OCI-LY7 (cell line): ENCODE measurements at regions not wholly inside any gene's neighbourhood (a gene's known extent, or its start where the extent isn't known, plus 50 kb on each side); places are given as distances from the start of the nearest gene placed in this dataset.

ENCODE experiments used
- BruUV-seq: library from RNA; stranded (reverse); fragments of 400-500 nt; replicated peaks from 2 replicates; lab custom pipeline; 2021; lab: Mats Ljungman, UMichigan
- CTCF ChIA-PET: fragments of 300-600 bp; sonication (Branson Sonifier 250); formaldehyde crosslinking; loops from one replicate; lab custom pipeline; 2022; ENCODE audit warnings: antibody characterized with exemption; ENCODE audit not compliant: unreplicated experiment; lab: Charles Lee
- POLR2A ChIA-PET: fragments of 300-600 bp; sonication (Branson Sonifier 250); formaldehyde crosslinking; loops from one replicate; lab custom pipeline; 2022; ENCODE audit warnings: antibody characterized with exemption; lab: Charles Lee
- DNase-seq: peaks from one replicate; pipeline ENCODE4 v3.0.0-alpha.2; 2015; ENCODE audit warnings: low spot score
- H2AFZ ChIP-seq: fragments of 200-600 bp; sonication (generic), shearing (Covaris generic); 2 replicates; pipeline ENCODE4 v1.6.1; 2014; ENCODE audit warnings: mild to moderate bottlenecking, antibody characterized with exemption, low read length, moderate library complexity
- H3K27ac ChIP-seq: fragments of 200-600 bp; sonication (generic); 2 replicates; pipeline ENCODE4 v1.5.1; 2014; ENCODE audit warnings: mixed run types, low read depth, mild to moderate bottlenecking, moderate library complexity, low read length, inconsistent platforms; ENCODE audit not compliant: poor library complexity, severe bottlenecking
- H3K36me3 ChIP-seq: fragments of 200-600 bp; sonication (generic); 2 replicates; pipeline ENCODE4 v1.6.1; 2014; ENCODE audit warnings: mild to moderate bottlenecking, antibody characterized with exemption, low read length, moderate library complexity, mixed read lengths; ENCODE audit not compliant: insufficient read depth
- H3K4me1 ChIP-seq: fragments of 200-600 bp; sonication (generic); 2 replicates; pipeline ENCODE4 v1.5.1; 2014; ENCODE audit warnings: mild to moderate bottlenecking, low read length; ENCODE audit not compliant: insufficient read depth, poor library complexity, severe bottlenecking
- H3K4me2 ChIP-seq: fragments of 200-600 bp; sonication (generic); 2 replicates; pipeline ENCODE4 v1.6.1; 2014; ENCODE audit warnings: mild to moderate bottlenecking, low read length
- H3K4me3 ChIP-seq: fragments of 200-600 bp; sonication (generic); 2 replicates; pipeline ENCODE4 v1.5.1; 2014; ENCODE audit warnings: mild to moderate bottlenecking, low read depth, low read length; ENCODE audit not compliant: poor library complexity, severe bottlenecking
- H3K79me2 ChIP-seq: fragments of 200-600 bp; sonication (generic); 2 replicates; pipeline ENCODE4 v1.6.1; 2016; ENCODE audit warnings: low read depth, mild to moderate bottlenecking, low read length, moderate library complexity, mixed read lengths; ENCODE audit not compliant: insufficient read depth
- H3K9me2 ChIP-seq: fragments of 200-600 bp; sonication (generic); 2 replicates; pipeline ENCODE4 v1.6.1; 2016; ENCODE audit warnings: mild to moderate bottlenecking, low read length, mixed read lengths; ENCODE audit not compliant: insufficient read depth
- H3K9me3 ChIP-seq: fragments of 200-600 bp; sonication (generic); 2 replicates; pipeline ENCODE4 v1.6.1; 2014; ENCODE audit warnings: mild to moderate bottlenecking, mixed run types, low read length, mixed read lengths
- H4K20me1 ChIP-seq: fragments of 200-600 bp; sonication (generic); 2 replicates; pipeline ENCODE4 v1.6.1; 2014; ENCODE audit warnings: mild to moderate bottlenecking, antibody characterized with exemption, low read length, moderate library complexity, mixed read lengths; ENCODE audit not compliant: insufficient read depth
- EZH2phosphoT487 ChIP-seq: fragments of 200-600 bp; sonication (generic); IDR thresholded peaks from 2 replicates; pipeline ENCODE4 v1.6.1; 2018; ENCODE audit warnings: low read depth, borderline replicate concordance, mild to moderate bottlenecking, mixed run types, antibody characterized with exemption, low read length, moderate library complexity, mixed read lengths
- intact Hi-C: fragments of 100-400 bp; cut with micrococcal nuclease; formaldehyde crosslinking; loops from one replicate; pipeline ENCODE4 v1.10.0; 2022; ENCODE audit not compliant: unreplicated experiment
- TF ChIP-seq, protein P1 (sequence below): fragments of 200-600 bp; sonication (generic); conservative IDR thresholded peaks from 2 replicates; pipeline ENCODE4 v1.5.1; 2014; ENCODE audit warnings: mild to moderate bottlenecking, antibody characterized with exemption, low read length, moderate library complexity, mixed read lengths

DNA sequence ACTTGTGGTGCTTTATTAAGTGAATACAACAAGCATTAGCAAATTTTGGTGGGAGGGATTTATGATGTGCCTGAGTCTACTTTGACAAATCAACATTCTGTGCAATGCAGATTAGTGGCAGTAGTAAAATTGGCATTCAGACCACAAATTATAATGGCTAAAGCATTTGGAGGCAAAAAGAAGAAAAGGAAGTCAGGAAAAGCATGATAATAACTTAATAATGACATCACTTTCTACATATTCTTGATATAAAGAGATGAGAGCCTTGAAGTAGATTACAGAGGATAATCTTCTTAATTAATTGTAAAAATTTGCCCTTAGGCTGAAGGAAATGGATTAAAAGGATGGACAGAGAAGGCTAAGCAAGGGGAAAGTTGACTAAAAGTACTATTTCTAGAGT is 126.0 kb downstream of the SLC6A15 start:
- ChIA-PET CTCF (no interaction called here), POLR2A (no interaction called here)
- no peaks in the 10 kb centered on the region for H3K36me3 ChIP-seq
- no peaks in the 10 kb centered on the region for H3K9me3 ChIP-seq
- H3K4me2 ChIP-seq, result no peak overlapping the region
- H3K27ac ChIP-seq, result no peak overlapping the region
- TF ChIP-seq EZH2phosphoT487, result no peak
- TF ChIP-seq, protein P1, sequence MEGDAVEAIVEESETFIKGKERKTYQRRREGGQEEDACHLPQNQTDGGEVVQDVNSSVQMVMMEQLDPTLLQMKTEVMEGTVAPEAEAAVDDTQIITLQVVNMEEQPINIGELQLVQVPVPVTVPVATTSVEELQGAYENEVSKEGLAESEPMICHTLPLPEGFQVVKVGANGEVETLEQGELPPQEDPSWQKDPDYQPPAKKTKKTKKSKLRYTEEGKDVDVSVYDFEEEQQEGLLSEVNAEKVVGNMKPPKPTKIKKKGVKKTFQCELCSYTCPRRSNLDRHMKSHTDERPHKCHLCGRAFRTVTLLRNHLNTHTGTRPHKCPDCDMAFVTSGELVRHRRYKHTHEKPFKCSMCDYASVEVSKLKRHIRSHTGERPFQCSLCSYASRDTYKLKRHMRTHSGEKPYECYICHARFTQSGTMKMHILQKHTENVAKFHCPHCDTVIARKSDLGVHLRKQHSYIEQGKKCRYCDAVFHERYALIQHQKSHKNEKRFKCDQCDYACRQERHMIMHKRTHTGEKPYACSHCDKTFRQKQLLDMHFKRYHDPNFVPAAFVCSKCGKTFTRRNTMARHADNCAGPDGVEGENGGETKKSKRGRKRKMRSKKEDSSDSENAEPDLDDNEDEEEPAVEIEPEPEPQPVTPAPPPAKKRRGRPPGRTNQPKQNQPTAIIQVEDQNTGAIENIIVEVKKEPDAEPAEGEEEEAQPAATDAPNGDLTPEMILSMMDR, result no peak
- no peaks in the 10 kb centered on the region for H3K9me2 ChIP-seq
- no peak overlapping the region for H3K4me3 ChIP-seq
- no peaks in the 10 kb centered on the region for H3K4me1 ChIP-seq
- no peak overlapping the region for H2AFZ ChIP-seq
- H3K79me2 ChIP-seq, result no peaks in the 10 kb centered on the region
- H4K20me1 ChIP-seq, result no peaks in the 10 kb centered on the region
- intact Hi-C loops, result no loop called here
- no TSS peak for BruUV-seq
- no peak for DNase-seq

DNA sequence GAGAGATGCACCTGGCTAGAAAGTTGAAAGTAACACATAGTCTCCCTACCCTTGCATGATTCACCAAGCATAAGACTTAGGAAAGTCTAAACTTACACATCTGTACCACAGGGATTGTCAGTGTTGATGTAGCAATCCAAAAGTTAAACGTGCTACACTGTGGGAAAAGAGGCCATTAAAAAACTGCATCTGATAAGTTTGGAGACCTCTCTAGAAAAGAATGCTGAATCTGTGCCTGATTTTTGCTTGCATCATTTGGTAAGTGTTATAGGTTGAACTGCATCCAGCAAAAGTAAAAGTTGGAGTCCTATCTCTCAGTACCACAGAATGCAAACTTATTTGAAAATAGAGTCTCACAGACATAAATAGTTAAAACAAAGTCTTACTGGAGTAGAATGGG is 126.6 kb downstream of the SLC6A15 start:
- H2AFZ ChIP-seq, result no peak overlapping the region
- H3K4me2 ChIP-seq, result no peak overlapping the region
- no peaks in the 10 kb centered on the region for H3K4me1 ChIP-seq
- H3K79me2 ChIP-seq, result no peaks in the 10 kb centered on the region
- no peak for TF ChIP-seq EZH2phosphoT487
- TF ChIP-seq, protein P1, result no peak
- no peak overlapping the region for H3K27ac ChIP-seq
- no peak for DNase-seq
- POLR2A ChIA-PET, result no interaction called here
- H3K9me2 ChIP-seq, result no peaks in the 10 kb centered on the region
- CTCF ChIA-PET, result no interaction called here
- H3K36me3 ChIP-seq, result no peaks in the 10 kb centered on the region
- no peak overlapping the region for H3K4me3 ChIP-seq
- no peaks in the 10 kb centered on the region for H3K9me3 ChIP-seq
- H4K20me1 ChIP-seq, result no peaks in the 10 kb centered on the region
- BruUV-seq, result no TSS peak
- intact Hi-C loops, result no loop called here

DNA sequence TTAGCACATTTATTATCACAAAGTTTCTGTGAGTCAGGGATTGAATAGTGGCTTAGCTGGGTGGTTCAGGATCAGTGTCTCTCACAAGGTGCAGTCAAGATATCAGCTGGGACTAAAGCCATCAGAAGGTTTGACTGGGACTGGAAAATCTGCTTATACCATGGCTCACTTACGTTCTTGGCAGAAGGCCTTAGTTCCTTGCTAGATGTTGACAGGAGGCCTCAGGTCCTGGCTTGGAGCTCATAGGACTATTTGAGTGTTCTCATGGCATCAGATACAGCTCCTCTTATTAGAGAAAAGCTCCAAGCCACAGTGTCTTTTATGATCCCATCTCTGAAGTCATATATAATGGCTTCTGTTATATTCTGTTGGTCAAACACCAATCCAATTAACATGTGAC is 127.3 kb downstream of the SLC6A15 start:
- H3K79me2 ChIP-seq, result no peaks in the 10 kb centered on the region
- no peak overlapping the region for H3K27ac ChIP-seq
- H3K4me2 ChIP-seq, result no peak overlapping the region
- no peaks in the 10 kb centered on the region for H3K4me1 ChIP-seq
- intact Hi-C loops, result no loop called here
- H4K20me1 ChIP-seq, result no peaks in the 10 kb centered on the region
- H3K36me3 ChIP-seq, result no peaks in the 10 kb centered on the region
- no peak for DNase-seq
- no peak overlapping the region for H3K4me3 ChIP-seq
- no TSS peak for BruUV-seq
- POLR2A ChIA-PET, result no interaction called here
- H3K9me2 ChIP-seq, result no peaks in the 10 kb centered on the region
- no peak overlapping the region for H2AFZ ChIP-seq
- TF ChIP-seq, protein P1, result no peak
- no peak for TF ChIP-seq EZH2phosphoT487
- CTCF ChIA-PET, result no interaction called here
- no peaks in the 10 kb centered on the region for H3K9me3 ChIP-seq
